Neural progenitor cell (in vitro differentiated cells): ENCODE measurements at regions not wholly inside any gene's neighbourhood (a gene's known extent, or its start where the extent isn't known, plus 50 kb on each side); places are given as distances from the start of the nearest gene placed in this dataset.
"Not testable (repeated sequence)": the region's sequence is repeated elsewhere in the genome, so short reads cannot be mapped to it uniquely, and the experiment has no call there.

Experiments
- DNase-seq: peaks from one replicate; pipeline ENCODE4 v3.0.0-alpha.2; 2016; ENCODE audit warnings: low spot score
- H2AFZ ChIP-seq: fragments of 200-600 bp; sonication (generic); replicated peaks from 2 replicates; pipeline ENCODE4 v1.6.1; 2016; ENCODE audit warnings: antibody characterized with exemption
- H3F3A ChIP-seq: fragments of 200-600 bp; sonication (generic); 2 replicates; pipeline ENCODE4 v1.6.1; 2016; ENCODE audit warnings: antibody characterized with exemption, low read depth
- H3K27ac ChIP-seq: fragments of 200-600 bp; sonication (generic); 2 replicates; pipeline ENCODE4 v1.5.1; 2016; ENCODE audit warnings: mild to moderate bottlenecking
- H3K27me3 ChIP-seq: fragments of 200-600 bp; sonication (generic); 2 replicates; pipeline ENCODE4 v1.6.1; 2016; ENCODE audit warnings: mild to moderate bottlenecking, moderate library complexity
- H3K36me3 ChIP-seq: fragments of 200-600 bp; sonication (generic); 2 replicates; pipeline ENCODE4 v1.5.1; 2016
- H3K4me1 ChIP-seq: fragments of 200-600 bp; sonication (generic); 2 replicates; pipeline ENCODE4 v1.6.1; 2016; ENCODE audit warnings: mixed run types
- H3K4me2 ChIP-seq: fragments of 200-600 bp; sonication (generic); 2 replicates; pipeline ENCODE4 v1.6.1; 2016
- H3K4me3 ChIP-seq: fragments of 200-600 bp; sonication (generic); 2 replicates; pipeline ENCODE4 v1.5.1; 2016
- H3K79me2 ChIP-seq: fragments of 200-600 bp; sonication (generic); 2 replicates; pipeline ENCODE4 v1.6.1; 2016; ENCODE audit warnings: low read depth
- H3K9ac ChIP-seq: fragments of 200-600 bp; sonication (generic); 2 replicates; pipeline ENCODE4 v1.6.1; 2016
- H3K9me3 ChIP-seq: fragments of 200-600 bp; sonication (generic); 2 replicates; pipeline ENCODE4 v1.5.1; 2016; ENCODE audit warnings: low read depth
- H4K20me1 ChIP-seq: fragments of 200-600 bp; sonication (generic); 2 replicates; pipeline ENCODE4 v1.6.1; 2016; ENCODE audit warnings: low read depth
- H3K27ac Mint-ChIP-seq: 3 replicates; pipeline ENCODE4 v1.8.0; 2021; ENCODE audit warnings: mixed read lengths
- H3K27me3 Mint-ChIP-seq: 2 replicates; pipeline ENCODE4 v1.8.0; 2022; ENCODE audit warnings: low read depth, mild to moderate bottlenecking, inconsistent platforms, moderate library complexity, mixed read lengths; ENCODE audit not compliant: insufficient read depth
- H3K36me3 Mint-ChIP-seq: 3 replicates; pipeline ENCODE4 v1.8.0; 2021; ENCODE audit warnings: mixed read lengths
- H3K4me1 Mint-ChIP-seq: 3 replicates; pipeline ENCODE4 v1.8.0; 2021; ENCODE audit warnings: mixed read lengths
- H3K4me3 Mint-ChIP-seq: 3 replicates; pipeline ENCODE4 v1.8.0; 2021; ENCODE audit warnings: mild to moderate bottlenecking, moderate library complexity, mixed read lengths
- H3K9me3 Mint-ChIP-seq: 3 replicates; pipeline ENCODE4 v1.8.0; 2020; ENCODE audit warnings: mixed read lengths
- CTCF ChIP-seq: fragments of 200-600 bp; sonication (generic); IDR thresholded peaks from 2 replicates; pipeline ENCODE4 v1.5.1; 2017; ENCODE audit warnings: antibody characterized with exemption, mild to moderate bottlenecking
- EZH2 ChIP-seq: fragments of 200-600 bp; sonication (generic); IDR thresholded peaks from 2 replicates; pipeline ENCODE4 v1.6.1; 2017; ENCODE audit warnings: antibody characterized with exemption, mild to moderate bottlenecking, moderate library complexity
- EZH2phosphoT487 ChIP-seq: fragments of 200-600 bp; sonication (generic); IDR thresholded peaks from 2 replicates; pipeline ENCODE4 v1.6.1; 2017; ENCODE audit warnings: antibody characterized with exemption

- no peaks in the 10 kb centered on the region for H3K36me3 Mint-ChIP-seq
- H3K4me3 Mint-ChIP-seq = no peak overlapping the region
- H3K79me2 ChIP-seq = no peaks in the 10 kb centered on the region
- H3K27ac ChIP-seq = no peak overlapping the region
- peaks cover 26% of the 10 kb centered on the region for H3K4me1 Mint-ChIP-seq
- no peak for DNase-seq
- H3K27me3 ChIP-seq = no peaks in the 10 kb centered on the region
- no peaks in the 10 kb centered on the region for H3K9me3 Mint-ChIP-seq
- peak overlapping the region; percentile 69 for H2AFZ ChIP-seq
- no peaks in the 10 kb centered on the region for H4K20me1 ChIP-seq
- H3K27me3 Mint-ChIP-seq = peaks cover 6% of the 10 kb centered on the region
- H3F3A ChIP-seq = peaks cover 19% of the 10 kb centered on the region
- TF ChIP-seq CTCF (no peak), EZH2phosphoT487 (no peak), EZH2 (no peak)
- H3K36me3 ChIP-seq = no peaks in the 10 kb centered on the region
- H3K9me3 ChIP-seq = no peaks in the 10 kb centered on the region
- H3K27ac Mint-ChIP-seq = peak overlapping the region; percentile 67
- H3K9ac ChIP-seq = no peak overlapping the region
- peaks cover 34% of the 10 kb centered on the region for H3K4me1 ChIP-seq
- H3K4me3 ChIP-seq = no peak overlapping the region
- peak overlapping the region; percentile 50 for H3K4me2 ChIP-seq
These were observed 136.7 kb upstream of the LRIG3 start for GRCh38 chr12:59056966-59057365.

GRCh38 chr12:59055204-59055860 is 135.0 kb upstream of the LRIG3 start:
- no peak overlapping the region for H3K27ac ChIP-seq
- H3K9ac ChIP-seq = no peak overlapping the region
- no peak overlapping the region for H2AFZ ChIP-seq
- Mint-ChIP-seq H3K27ac (no peak overlapping the region), H3K36me3 (no peaks in the 10 kb centered on the region), H3K4me1 (peaks cover 23% of the 10 kb centered on the region), H3K4me3 (no peak overlapping the region), H3K9me3 (no peaks in the 10 kb centered on the region), H3K27me3 (no peaks in the 10 kb centered on the region)
- H3K36me3 ChIP-seq = no peaks in the 10 kb centered on the region
- peaks cover 32% of the 10 kb centered on the region for H3K4me1 ChIP-seq
- TF ChIP-seq CTCF (no peak), EZH2 (no peak), EZH2phosphoT487 (no peak)
- DNase-seq = no peak
- no peak overlapping the region for H3K4me3 ChIP-seq
- H3K4me2 ChIP-seq = no peak overlapping the region
- no peaks in the 10 kb centered on the region for H3K9me3 ChIP-seq
- no peaks in the 10 kb centered on the region for H3K27me3 ChIP-seq
- no peaks in the 10 kb centered on the region for H3K79me2 ChIP-seq
- no peaks in the 10 kb centered on the region for H4K20me1 ChIP-seq
- peaks cover 16% of the 10 kb centered on the region for H3F3A ChIP-seq

GRCh38 chr12:59053266-59053899 is 133.1 kb upstream of the LRIG3 start:
- not testable (repeated sequence) for H3K4me3 Mint-ChIP-seq, H3K79me2 ChIP-seq, H3K36me3 ChIP-seq, H2AFZ ChIP-seq, H3K36me3 Mint-ChIP-seq, H3K9ac ChIP-seq, H3K4me2 ChIP-seq, H3K27me3 Mint-ChIP-seq, H3K27me3 ChIP-seq, H3F3A ChIP-seq, H3K27ac ChIP-seq, H3K9me3 ChIP-seq, H3K27ac Mint-ChIP-seq, H4K20me1 ChIP-seq, DNase-seq, H3K9me3 Mint-ChIP-seq, H3K4me3 ChIP-seq
- peaks cover 17% of the 10 kb centered on the region for H3K4me1 ChIP-seq
- peaks cover 14% of the 10 kb centered on the region for H3K4me1 Mint-ChIP-seq
